ENCODE measurements at regions not wholly inside any gene's neighbourhood (a gene's known extent, or its start where the extent isn't known, plus 50 kb on each side); places are given as distances from the start of the nearest gene placed in this dataset.

- H3K4me1 ChIP-seq (ENCODE audit: control insufficient read depth in 4 of 4, insufficient read depth in 4 of 4, low read length in 3 of 4) = no peaks in the 10 kb centered on the region
- no peaks in the 10 kb centered on the region for H3K36me3 ChIP-seq (ENCODE audit: control insufficient read depth in 4 of 4, insufficient read depth in 3 of 4, low read depth in 1 of 4, low read length in 3 of 4)
- TF ChIP-seq CTCF (IDR thresholded peaks at IDR 0.05; ENCODE audit: low read depth, low read length, missing input control) (no peak), FOXA2 (IDR thresholded peaks at IDR 0.05) (no peak), REST (IDR thresholded peaks at IDR 0.05) (no peak), RXRA (IDR thresholded peaks at IDR 0.05) (no peak), HNF4G (IDR thresholded peaks at IDR 0.05) (no peak), SP1 (IDR thresholded peaks at IDR 0.05) (no peak), ATF3 (IDR thresholded peaks at IDR 0.05) (no peak), HNF4A (conservative IDR thresholded peaks at IDR 0.05) (no peak), RAD21 (IDR thresholded peaks at IDR 0.05) (no peak), MAX (IDR thresholded peaks at IDR 0.05) (no peak), GABPA (IDR thresholded peaks at IDR 0.05 in 1 of 2, conservative IDR thresholded peaks at IDR 0.05 in 1 of 2) (no peak), NR2F2 (IDR thresholded peaks at IDR 0.05) (no peak), EGR1 (IDR thresholded peaks at IDR 0.05; ENCODE audit: low read depth in 2 of 2) (no peak), TAF1 (conservative IDR thresholded peaks at IDR 0.05) (no peak), FOXA1 (IDR thresholded peaks at IDR 0.05) (no peak)
- H3K27ac ChIP-seq (ENCODE audit: low read depth in 1 of 2, low read length in 2 of 2) = no peak overlapping the region
- DNase-seq (ENCODE audit: low spot score) = no peak
- no peaks in the 10 kb centered on the region for H3K9me3 ChIP-seq (ENCODE audit: control insufficient read depth in 4 of 4, low read length in 3 of 4)
- H3K9ac ChIP-seq (ENCODE audit: low read depth in 1 of 2, low read length in 2 of 2) = no peak overlapping the region
- no peak overlapping the region for H3K4me3 ChIP-seq (ENCODE audit: low read depth in 1 of 3, low read length in 3 of 3)
- H3K27me3 ChIP-seq (ENCODE audit: control insufficient read depth in 4 of 4, insufficient read depth in 4 of 4, low read length in 3 of 4) = no peaks in the 10 kb centered on the region
Observed at GRCh38 chrX:5656544-5656943, 572.1 kb downstream of the NLGN4X start.

- TF ChIP-seq TAF1 (conservative IDR thresholded peaks at IDR 0.05) (no peak), CTCF (IDR thresholded peaks at IDR 0.05; ENCODE audit: low read depth, low read length, missing input control) (no peak), JUND (IDR thresholded peaks at IDR 0.05) (no peak), EGR1 (IDR thresholded peaks at IDR 0.05; ENCODE audit: low read depth in 2 of 2) (no peak), GABPA (IDR thresholded peaks at IDR 0.05 in 1 of 2, conservative IDR thresholded peaks at IDR 0.05 in 1 of 2) (no peak), MAX (IDR thresholded peaks at IDR 0.05) (no peak), HNF4A (conservative IDR thresholded peaks at IDR 0.05) (no peak)
- DNase-seq (ENCODE audit: low spot score) = no peak
- H3K27ac ChIP-seq (ENCODE audit: low read depth in 1 of 2, low read length in 2 of 2) = no peak overlapping the region
- no peaks in the 10 kb centered on the region for H3K4me1 ChIP-seq (ENCODE audit: control insufficient read depth in 4 of 4, insufficient read depth in 4 of 4, low read length in 3 of 4)
- 54% methylated on average over 3 of the region's 3 CpGs for WGBS
- H3K27me3 ChIP-seq (ENCODE audit: control insufficient read depth in 4 of 4, insufficient read depth in 4 of 4, low read length in 3 of 4) = no peaks in the 10 kb centered on the region
- no peaks in the 10 kb centered on the region for H3K36me3 ChIP-seq (ENCODE audit: control insufficient read depth in 4 of 4, insufficient read depth in 3 of 4, low read depth in 1 of 4, low read length in 3 of 4)
- H3K9ac ChIP-seq (ENCODE audit: low read depth in 1 of 2, low read length in 2 of 2) = no peak overlapping the region
- H3K4me3 ChIP-seq (ENCODE audit: low read depth in 1 of 3, low read length in 3 of 3) = no peak overlapping the region
- H3K9me3 ChIP-seq (ENCODE audit: control insufficient read depth in 4 of 4, low read length in 3 of 4) = no peaks in the 10 kb centered on the region
Observed at GRCh38 chrX:5650904-5651303, 577.8 kb downstream of the NLGN4X start.

Data from liver (tissue), 8 donors.